IMR-90 (cell line): ENCODE measurements at regions not wholly inside any gene's neighbourhood (a gene's known extent, or its start where the extent isn't known, plus 50 kb on each side); places are given as distances from the start of the nearest gene placed in this dataset.

Source experiments
- CHD1 ChIP-seq: IDR thresholded peaks from 2 replicates; pipeline ENCODE4 v1.6.1; 2012; ENCODE audit warnings: low read depth, low read length, improper control_type of control experiment
- FOS ChIP-seq: fragments of 150-350 bp; IDR thresholded peaks from 2 replicates; pipeline ENCODE4 v1.6.1; 2016; ENCODE audit warnings: low read depth, low read length
- MAFK ChIP-seq: IDR thresholded peaks from 2 replicates; pipeline ENCODE4 v1.6.1; 2012; ENCODE audit warnings: low read depth, low read length, improper control_type of control experiment
- MAZ ChIP-seq: IDR thresholded peaks from 2 replicates; pipeline ENCODE4 v1.6.1; 2012; ENCODE audit warnings: low read depth, mild to moderate bottlenecking, low read length, improper control_type of control experiment, moderate library complexity, borderline replicate concordance
- MXI1 ChIP-seq: IDR thresholded peaks from 2 replicates; pipeline ENCODE4 v1.6.1; 2012; ENCODE audit warnings: low read depth, mild to moderate bottlenecking, low read length, moderate library complexity, borderline replicate concordance
- NFE2L2 ChIP-seq: fragments of 150-350 bp; IDR thresholded peaks from 2 replicates; pipeline ENCODE4 v1.6.1; 2016; ENCODE audit warnings: low read depth, mild to moderate bottlenecking, low read length
- POLR2A ChIP-seq: IDR thresholded peaks from 2 replicates; pipeline ENCODE4 v1.6.1; 2012; ENCODE audit warnings: mild to moderate bottlenecking, low read depth, low read length
- RAD21 ChIP-seq: IDR thresholded peaks from 2 replicates; pipeline ENCODE4 v1.6.1; 2012; ENCODE audit warnings: low read length, improper control_type of control experiment
- RCOR1 ChIP-seq: IDR thresholded peaks from 2 replicates; pipeline ENCODE4 v1.6.1; 2012; ENCODE audit warnings: mild to moderate bottlenecking, low read length, improper control_type of control experiment; ENCODE audit not compliant: insufficient replicate concordance
- RFX5 ChIP-seq: IDR thresholded peaks from 2 replicates; pipeline ENCODE4 v1.8.0; 2012; ENCODE audit warnings: low read depth, mild to moderate bottlenecking, low read length, moderate library complexity
- SMC3 ChIP-seq: fragments of 150-350 bp; IDR thresholded peaks from 2 replicates; pipeline ENCODE4 v1.6.1; 2016; ENCODE audit warnings: low read depth, mild to moderate bottlenecking, antibody characterized with exemption, low read length, moderate library complexity
- TF ChIP-seq, protein P1 (sequence below): conservative IDR thresholded peaks from 2 replicates; pipeline ENCODE4 v1.5.1; 2012; ENCODE audit warnings: mild to moderate bottlenecking, low read depth, low read length, improper control_type of control experiment
- TF ChIP-seq, protein P2 (sequence below): fragments of 150-350 bp; IDR thresholded peaks from 2 replicates; pipeline ENCODE4 v1.6.1; 2017; ENCODE audit warnings: mild to moderate bottlenecking, antibody characterized with exemption, low read length, low read depth

DNA sequence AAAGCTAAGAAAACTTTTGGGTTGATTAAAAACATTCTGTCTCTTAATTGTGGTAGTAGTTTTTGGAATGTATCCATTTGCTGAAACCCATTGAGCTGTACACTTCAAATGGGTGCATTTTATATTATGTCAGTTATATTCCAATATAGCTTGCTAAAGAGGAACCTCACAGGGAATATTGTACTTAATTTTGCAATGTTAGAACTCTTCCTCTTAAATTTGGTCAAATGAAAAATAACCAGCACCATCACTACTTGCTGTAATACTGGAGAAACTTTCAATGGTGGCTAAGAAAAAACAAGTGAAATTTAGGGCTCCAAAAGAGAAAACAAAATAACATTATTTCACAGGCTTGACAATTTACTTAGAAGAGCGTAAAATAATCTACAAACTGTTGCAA lies 651.5 kb downstream of the MAFB start:
- TF ChIP-seq, protein P1, sequence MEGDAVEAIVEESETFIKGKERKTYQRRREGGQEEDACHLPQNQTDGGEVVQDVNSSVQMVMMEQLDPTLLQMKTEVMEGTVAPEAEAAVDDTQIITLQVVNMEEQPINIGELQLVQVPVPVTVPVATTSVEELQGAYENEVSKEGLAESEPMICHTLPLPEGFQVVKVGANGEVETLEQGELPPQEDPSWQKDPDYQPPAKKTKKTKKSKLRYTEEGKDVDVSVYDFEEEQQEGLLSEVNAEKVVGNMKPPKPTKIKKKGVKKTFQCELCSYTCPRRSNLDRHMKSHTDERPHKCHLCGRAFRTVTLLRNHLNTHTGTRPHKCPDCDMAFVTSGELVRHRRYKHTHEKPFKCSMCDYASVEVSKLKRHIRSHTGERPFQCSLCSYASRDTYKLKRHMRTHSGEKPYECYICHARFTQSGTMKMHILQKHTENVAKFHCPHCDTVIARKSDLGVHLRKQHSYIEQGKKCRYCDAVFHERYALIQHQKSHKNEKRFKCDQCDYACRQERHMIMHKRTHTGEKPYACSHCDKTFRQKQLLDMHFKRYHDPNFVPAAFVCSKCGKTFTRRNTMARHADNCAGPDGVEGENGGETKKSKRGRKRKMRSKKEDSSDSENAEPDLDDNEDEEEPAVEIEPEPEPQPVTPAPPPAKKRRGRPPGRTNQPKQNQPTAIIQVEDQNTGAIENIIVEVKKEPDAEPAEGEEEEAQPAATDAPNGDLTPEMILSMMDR, result no peak
- TF ChIP-seq MAZ (no peak), RFX5 (no peak), POLR2A (no peak), MAFK (no peak), FOS (no peak), MXI1 (no peak), RAD21 (no peak), RCOR1 (no peak), SMC3 (no peak), NFE2L2 (no peak), CHD1 (no peak)
- TF ChIP-seq, protein P2, sequence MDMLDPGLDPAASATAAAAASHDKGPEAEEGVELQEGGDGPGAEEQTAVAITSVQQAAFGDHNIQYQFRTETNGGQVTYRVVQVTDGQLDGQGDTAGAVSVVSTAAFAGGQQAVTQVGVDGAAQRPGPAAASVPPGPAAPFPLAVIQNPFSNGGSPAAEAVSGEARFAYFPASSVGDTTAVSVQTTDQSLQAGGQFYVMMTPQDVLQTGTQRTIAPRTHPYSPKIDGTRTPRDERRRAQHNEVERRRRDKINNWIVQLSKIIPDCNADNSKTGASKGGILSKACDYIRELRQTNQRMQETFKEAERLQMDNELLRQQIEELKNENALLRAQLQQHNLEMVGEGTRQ, result no peak
